HEK293 (cell line): ENCODE measurements at regions not wholly inside any gene's neighbourhood (a gene's known extent, or its start where the extent isn't known, plus 50 kb on each side); places are given as distances from the start of the nearest gene placed in this dataset.

Source experiments
- CTCF ChIP-seq: fragments of 450-650 bp; formaldehyde crosslinking; IDR thresholded peaks from 2 replicates; pipeline ENCODE4 v1.5.1; 2016; ENCODE audit warnings: missing biosample characterization, missing genetic modification characterization
- ELK4 ChIP-seq: IDR thresholded peaks from 2 replicates; pipeline ENCODE4 v1.6.1; 2011; ENCODE audit warnings: mild to moderate bottlenecking, low read depth, low read length, borderline replicate concordance
- KLF7 ChIP-seq: fragments of 450-650 bp; formaldehyde crosslinking; IDR thresholded peaks from 2 replicates; pipeline ENCODE4 v1.5.1; 2016; ENCODE audit warnings: missing biosample characterization, missing genetic modification characterization, borderline replicate concordance
- ZFP3 ChIP-seq: fragments of 450-650 bp; formaldehyde crosslinking; IDR thresholded peaks from 2 replicates; pipeline ENCODE4 v1.5.1; 2016; ENCODE audit warnings: low read depth, missing biosample characterization, missing genetic modification characterization
- ZFP41 ChIP-seq: fragments of 450-650 bp; formaldehyde crosslinking; IDR thresholded peaks from 2 replicates; pipeline ENCODE4 v1.5.1; 2016; ENCODE audit warnings: missing biosample characterization, missing genetic modification characterization, borderline replicate concordance
- ZNF133 ChIP-seq: fragments of 450-650 bp; formaldehyde crosslinking; IDR thresholded peaks from 2 replicates; pipeline ENCODE4 v1.5.1; 2016; ENCODE audit warnings: missing biosample characterization, missing genetic modification characterization
- ZNF518A ChIP-seq: fragments of 450-650 bp; formaldehyde crosslinking; conservative IDR thresholded peaks from 2 replicates; pipeline ENCODE4 v1.5.1; 2016; ENCODE audit warnings: low read depth, missing biosample characterization, missing genetic modification characterization
- ZNF549 ChIP-seq: fragments of 450-650 bp; IDR thresholded peaks from 2 replicates; pipeline ENCODE4 v1.5.1; 2018; ENCODE audit warnings: missing biosample characterization, missing genetic modification characterization, mild to moderate bottlenecking, inconsistent platforms, moderate library complexity
- ZNF585B ChIP-seq: fragments of 450-650 bp; formaldehyde crosslinking; IDR thresholded peaks from 2 replicates; pipeline ENCODE4 v1.5.1; 2016; ENCODE audit warnings: missing biosample characterization, missing genetic modification characterization
- ZNF777 ChIP-seq: fragments of 450-650 bp; formaldehyde crosslinking; IDR thresholded peaks from 2 replicates; pipeline ENCODE4 v1.5.1; 2017; ENCODE audit warnings: missing biosample characterization, missing genetic modification characterization, borderline replicate concordance
- TF ChIP-seq, protein P1 (sequence below): fragments of 450-650 bp; formaldehyde crosslinking; IDR thresholded peaks from 2 replicates; pipeline ENCODE4 v1.5.1; 2016; ENCODE audit warnings: missing biosample characterization, missing genetic modification characterization

DNA sequence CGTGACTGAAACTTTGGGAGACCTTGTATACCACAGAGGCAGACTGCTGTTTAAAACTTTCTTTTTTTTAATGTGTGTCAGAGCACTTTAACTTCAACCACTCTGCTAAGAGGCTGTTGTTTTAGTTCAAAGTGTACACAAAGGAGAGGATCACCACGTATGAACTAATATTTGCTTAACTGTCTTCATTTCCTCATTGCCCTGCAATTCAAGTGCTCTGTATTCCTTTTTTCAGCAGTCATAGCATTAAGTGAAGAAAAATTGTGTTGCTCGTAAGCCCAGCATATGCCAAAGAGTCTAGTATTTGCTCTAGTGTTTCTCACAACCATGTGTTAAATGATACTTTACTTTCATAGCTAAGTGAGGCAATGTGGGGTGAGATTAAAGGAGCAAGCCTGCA is 63.0 kb upstream of the HHIP start:
- TF ChIP-seq ZNF549 (tag by site-specific recombination) (no peak), CTCF (tag by site-specific recombination) (no peak), ZFP41 (tag by site-specific recombination) (no peak), ZNF585B (tag by site-specific recombination) (no peak), ZNF133 (tag by site-specific recombination) (no peak), ZNF518A (tag by site-specific recombination) (no peak), KLF7 (no peak), ZNF777 (tag by site-specific recombination) (no peak), ZFP3 (tag by site-specific recombination) (no peak), ELK4 (no peak)
- TF ChIP-seq, protein P1, sequence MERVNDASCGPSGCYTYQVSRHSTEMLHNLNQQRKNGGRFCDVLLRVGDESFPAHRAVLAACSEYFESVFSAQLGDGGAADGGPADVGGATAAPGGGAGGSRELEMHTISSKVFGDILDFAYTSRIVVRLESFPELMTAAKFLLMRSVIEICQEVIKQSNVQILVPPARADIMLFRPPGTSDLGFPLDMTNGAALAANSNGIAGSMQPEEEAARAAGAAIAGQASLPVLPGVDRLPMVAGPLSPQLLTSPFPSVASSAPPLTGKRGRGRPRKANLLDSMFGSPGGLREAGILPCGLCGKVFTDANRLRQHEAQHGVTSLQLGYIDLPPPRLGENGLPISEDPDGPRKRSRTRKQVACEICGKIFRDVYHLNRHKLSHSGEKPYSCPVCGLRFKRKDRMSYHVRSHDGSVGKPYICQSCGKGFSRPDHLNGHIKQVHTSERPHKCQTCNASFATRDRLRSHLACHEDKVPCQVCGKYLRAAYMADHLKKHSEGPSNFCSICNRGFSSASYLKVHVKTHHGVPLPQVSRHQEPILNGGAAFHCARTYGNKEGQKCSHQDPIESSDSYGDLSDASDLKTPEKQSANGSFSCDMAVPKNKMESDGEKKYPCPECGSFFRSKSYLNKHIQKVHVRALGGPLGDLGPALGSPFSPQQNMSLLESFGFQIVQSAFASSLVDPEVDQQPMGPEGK, result no peak
